NCI-H82 (cell line): ENCODE measurements at regions not wholly inside any gene's neighbourhood (a gene's known extent, or its start where the extent isn't known, plus 50 kb on each side); places are given as distances from the start of the nearest gene placed in this dataset.
A peak's percentile ranks its signal among the peaks of the same experiment; 100 is the strongest.

ENCODE experiments used
- DNase-seq: peaks from one replicate; lab custom pipeline; 2025; lab: John Stamatoyannopoulos, UW

DNA sequence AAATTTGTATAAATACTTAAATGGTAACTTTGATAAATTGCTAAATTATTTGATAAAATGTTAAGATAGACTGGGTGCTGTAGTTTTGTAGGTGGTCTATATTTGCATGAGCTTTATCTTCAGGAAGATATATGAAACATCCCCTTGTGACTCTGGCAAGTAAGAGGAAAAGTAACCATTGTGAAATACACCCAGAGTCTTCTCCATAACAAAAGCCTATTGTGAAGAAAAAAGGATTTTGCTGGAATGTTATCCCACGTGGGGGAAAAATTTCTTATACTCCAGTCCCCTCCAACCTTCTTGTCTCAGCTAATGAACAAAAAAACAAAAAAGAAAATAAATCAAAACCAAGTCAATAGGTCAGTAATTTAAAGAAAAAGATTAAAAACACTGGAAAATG is 600.7 kb downstream of the HDGFL1 start:
- no peak for DNase-seq

- DNase-seq, result no peak
Measured at GRCh38 chr6:23173234-23173633, 603.9 kb downstream of the HDGFL1 start.

DNA sequence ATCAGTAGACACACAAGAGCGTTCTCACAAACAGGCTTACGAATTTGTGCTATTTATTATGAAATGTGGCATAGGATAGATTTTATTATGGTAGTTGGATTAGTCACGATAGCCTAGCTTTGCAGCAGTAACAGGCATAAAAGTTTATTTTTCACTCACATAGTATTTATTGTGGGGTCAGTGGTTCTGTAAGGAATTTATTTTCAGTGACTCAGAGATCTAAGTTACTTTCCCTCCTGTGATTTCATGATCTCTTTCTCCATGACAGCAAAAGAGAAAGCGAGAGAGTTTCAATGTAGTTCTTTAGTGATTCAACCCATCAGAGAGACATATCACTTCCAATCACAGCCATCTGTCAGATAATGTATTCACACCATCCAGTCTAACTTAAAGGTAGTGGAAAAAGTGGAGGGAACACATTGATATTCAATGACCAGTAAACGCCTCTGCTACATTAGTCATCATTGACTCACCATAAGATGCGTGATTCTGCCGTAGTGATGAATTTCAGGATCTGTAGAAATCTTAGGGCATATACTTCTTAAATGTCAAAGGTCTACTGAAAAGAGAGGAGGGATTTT is 605.5 kb downstream of the HDGFL1 start:
- DNase-seq, result no peak

DNA sequence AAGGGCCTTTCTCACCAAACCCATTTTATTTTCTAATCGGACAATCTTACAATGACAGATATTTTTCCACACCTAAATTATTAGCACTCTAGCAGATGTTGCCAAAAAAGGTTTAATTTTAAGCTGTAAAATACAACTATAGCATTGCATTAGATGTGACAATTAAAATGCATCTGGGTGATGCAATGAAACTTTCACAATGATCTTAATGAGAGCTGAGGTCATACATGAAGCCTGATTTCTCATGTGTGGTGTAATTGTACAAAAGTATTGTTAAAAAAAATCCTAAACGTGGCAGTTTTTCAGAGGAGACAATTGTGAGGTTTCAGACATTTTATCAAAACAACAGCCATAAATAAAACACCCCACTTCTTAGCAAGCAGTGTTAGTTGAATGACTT is 606.0 kb downstream of the HDGFL1 start:
- DNase-seq, result no peak

- no peak for DNase-seq
Measured at GRCh38 chr6:23176471-23176870, 607.1 kb downstream of the HDGFL1 start.

DNA sequence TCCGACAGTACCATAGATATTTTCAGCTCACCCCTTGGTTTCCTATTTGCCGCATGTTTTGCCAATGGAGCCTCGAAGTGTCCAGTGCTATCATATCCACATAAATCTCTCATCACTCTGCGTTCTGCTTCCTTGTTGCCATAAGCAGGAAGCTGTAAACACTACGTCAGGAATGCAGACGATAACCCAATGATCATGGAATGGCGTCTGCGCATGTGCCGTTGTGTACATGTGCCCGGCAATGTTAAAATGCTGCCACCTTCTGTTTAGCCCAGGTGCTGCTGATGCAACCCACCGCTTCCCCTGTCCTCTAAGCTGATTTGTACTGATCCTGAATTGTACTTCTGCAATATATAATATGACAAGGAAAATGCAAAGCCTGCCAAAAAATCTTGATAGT is 607.5 kb downstream of the HDGFL1 start:
- no peak for DNase-seq

- no peak for DNase-seq
Measured at GRCh38 chr6:23177806-23178205, 608.4 kb downstream of the HDGFL1 start.

DNA sequence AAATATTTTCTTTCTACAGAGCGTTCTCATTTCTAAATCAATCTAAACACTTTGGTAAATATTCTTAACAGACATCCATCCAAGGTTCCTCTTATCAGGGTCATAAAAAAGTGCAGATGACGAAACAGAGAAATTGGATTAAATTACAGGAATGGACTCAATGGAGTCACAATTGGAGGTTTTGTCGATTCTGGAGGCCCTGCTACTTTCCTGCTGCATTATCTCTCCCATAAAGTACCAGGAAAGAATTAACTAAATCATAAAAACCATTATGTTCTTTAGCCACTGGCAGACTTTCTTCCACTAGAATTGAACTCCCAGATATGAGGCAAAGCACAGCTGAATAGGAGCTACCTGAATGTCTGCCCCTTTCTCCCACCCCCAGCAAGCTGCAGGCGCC is 610.6 kb downstream of the HDGFL1 start:
- DNase-seq, result no peak

DNA sequence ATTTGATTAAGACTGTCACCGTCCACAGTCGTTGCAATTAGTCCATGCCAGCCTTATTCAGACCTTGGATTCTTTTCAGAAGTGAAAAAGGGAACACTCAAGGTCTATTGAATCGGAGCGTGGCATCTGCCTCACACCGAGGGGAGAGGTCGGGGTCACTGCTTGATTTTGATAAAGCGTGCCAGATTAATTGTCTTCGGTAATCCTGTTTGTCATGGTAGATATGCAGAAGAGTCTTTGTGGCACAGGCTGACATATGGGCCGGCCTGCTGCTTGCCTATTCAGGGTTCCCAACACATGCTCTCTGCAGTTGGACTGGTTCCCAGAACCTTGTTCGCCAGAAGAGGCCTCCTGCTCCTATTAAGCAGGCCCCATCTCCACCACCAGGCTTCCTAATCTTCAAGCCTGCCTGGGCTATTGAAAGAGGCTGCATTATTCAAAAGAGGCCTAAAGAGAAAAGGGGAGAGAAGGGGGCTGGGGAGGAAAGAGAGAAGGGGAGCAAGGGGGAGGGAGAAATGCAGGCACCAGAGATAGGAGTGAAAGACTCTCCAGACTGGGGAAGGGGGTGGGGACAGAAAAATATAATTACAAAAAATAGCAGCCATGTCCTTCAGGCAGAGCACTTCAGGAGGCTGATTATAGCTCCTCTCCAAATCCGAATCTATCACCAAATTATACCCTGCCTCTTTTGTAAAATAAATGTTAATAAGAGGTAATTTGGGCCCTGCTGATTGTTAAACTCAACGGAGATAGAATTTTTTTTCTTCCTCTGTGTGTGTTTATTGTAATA is 611.3 kb downstream of the HDGFL1 start:
- DNase-seq, result peak; percentile 100

- peak; percentile 42 for DNase-seq
Measured at GRCh38 chr6:23181356-23182110, 612.2 kb downstream of the HDGFL1 start.

DNA sequence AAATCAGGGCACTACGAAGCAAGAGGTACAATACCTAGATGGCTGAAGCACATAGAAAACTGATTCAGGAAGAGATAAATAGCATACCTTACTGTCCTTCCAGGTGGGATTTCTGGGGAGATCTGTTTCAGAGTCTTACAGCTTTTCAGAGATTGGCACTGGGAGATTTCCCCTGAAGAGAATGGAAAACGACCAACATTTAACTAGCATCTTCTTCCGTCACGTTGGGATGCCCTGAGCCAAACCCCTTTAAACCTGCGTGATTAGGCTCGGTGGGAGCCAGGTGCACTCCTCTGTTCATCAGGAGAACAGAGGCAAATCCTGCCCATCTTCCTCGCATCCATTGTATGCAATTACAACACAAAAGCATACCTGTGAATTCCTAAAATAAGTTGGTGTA is 614.5 kb downstream of the HDGFL1 start:
- no peak for DNase-seq

DNA sequence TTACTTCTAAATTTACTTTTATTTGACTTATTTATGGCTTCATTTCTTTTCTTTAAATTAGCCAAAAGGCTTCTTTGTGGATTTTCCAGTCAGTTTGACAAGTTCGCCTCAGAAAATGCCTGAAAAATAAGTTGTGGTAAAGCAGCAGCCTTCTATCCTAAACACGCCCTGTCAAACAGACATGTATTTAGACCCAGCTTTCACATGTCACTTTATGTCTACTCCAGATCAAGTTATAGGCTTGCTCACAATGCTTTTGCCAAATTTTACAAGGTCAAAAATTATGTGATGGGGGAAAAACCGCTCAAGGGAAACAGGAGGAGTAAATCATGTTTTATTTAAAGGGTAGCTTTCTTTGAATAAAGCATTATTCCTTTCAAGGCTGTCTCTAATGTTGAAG is 615.0 kb downstream of the HDGFL1 start:
- no peak for DNase-seq

- no peak for DNase-seq
Measured at GRCh38 chr6:23195487-23195886, 626.1 kb downstream of the HDGFL1 start.

GRCh38 chr6:23199541-23199940 is 630.2 kb downstream of the HDGFL1 start:
- DNase-seq, result no peak

DNA sequence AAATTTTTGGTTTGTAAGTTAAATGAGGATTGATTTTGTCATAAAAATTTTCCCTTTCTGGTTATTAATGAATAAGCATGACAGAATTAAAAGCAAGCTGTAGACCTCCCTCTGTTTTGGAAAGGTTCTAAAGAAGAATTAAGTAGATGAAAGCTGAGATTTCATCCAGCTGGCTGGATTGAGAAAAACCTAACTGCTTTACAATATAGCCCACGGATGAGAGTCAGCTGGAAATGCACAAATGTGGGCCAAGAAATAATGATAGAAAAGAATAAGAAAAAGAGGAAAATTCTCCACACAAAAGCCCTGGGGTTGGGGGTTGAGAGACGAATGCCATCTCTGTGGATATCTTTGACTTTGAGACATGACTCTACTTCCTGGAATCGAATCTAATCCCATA is 631.6 kb downstream of the HDGFL1 start:
- no peak for DNase-seq

- no peak for DNase-seq
Measured at GRCh38 chr6:23202207-23202606, 632.8 kb downstream of the HDGFL1 start.

GRCh38 chr6:23212398-23212797 is 643.0 kb downstream of the HDGFL1 start:
- no peak for DNase-seq

DNA sequence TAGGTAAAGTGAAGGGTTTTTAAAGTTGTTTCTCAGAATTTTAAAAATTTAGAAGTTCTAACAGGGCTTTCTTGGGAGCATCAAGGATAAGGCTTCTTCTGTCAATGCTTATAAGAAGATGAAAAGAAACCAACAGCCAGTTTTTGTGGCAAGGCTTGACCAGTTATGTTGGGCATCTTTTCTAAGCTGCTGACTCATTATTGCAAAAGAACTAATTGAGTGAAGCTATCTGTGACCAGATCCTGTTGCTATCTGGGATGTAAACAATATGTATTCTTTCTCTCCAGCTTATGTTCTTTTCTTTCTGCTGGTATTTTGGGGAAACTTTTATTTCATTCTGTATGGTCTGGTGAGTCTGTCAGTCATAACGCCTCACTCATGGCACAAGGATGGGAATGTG is 643.8 kb downstream of the HDGFL1 start:
- no peak for DNase-seq

- DNase-seq, result no peak
Measured at GRCh38 chr6:23213651-23214050, 644.3 kb downstream of the HDGFL1 start.

GRCh38 chr6:23218751-23219150 is 649.4 kb downstream of the HDGFL1 start:
- DNase-seq, result peak; percentile 70

DNA sequence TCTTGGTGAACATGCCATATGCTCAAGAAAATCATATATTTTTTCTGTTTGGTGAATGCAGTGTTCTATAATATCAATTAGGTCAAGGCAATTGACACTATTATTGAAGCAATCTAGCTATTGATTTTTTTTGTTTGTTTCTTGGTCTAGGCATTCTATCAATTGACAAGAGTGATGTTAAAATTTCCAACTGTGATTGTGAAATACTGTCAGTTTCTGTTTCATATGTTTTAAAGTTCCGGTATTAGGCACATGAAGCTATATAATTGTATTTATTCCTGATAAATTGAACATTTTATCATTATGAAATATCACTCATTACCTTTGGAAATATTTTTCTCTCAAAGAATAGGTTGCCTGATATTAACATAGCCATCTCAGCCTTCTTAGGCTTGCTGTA is 653.4 kb downstream of the HDGFL1 start:
- no peak for DNase-seq

GRCh38 chr6:23224540-23224939 is 655.2 kb downstream of the HDGFL1 start:
- no peak for DNase-seq

DNA sequence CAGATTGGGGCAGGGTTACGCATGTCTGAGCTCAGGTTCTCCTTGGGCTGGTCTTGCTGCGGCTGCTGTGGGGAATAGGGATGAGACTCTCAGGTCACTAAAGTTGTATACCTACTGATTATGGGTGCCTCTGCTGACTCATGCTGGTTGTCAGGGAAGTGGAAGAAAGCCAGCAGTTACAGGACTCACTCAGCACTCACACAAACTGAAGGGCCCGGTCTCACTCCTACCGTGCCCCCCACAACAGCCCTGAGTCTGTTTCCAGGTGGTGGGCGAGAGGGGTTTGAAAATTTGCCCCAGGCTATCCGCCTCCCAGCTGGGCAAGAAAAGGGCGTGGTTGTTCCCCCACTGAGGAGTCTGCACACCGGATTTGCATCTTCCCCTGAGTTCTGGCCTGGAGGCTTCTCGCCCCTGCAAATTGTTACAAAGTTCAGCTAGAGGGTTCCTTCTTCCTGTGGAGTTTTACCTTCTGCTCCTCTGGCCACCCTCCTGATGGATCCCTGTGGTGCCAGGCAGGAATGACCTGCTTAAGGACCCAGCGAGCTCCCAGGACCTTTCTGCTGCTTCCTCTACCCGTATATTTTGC is 659.2 kb downstream of the HDGFL1 start:
- no peak for DNase-seq
